Activated CD4-positive, alpha-beta memory T cell treated with anti-CD3 and anti-CD28 coated beads for 36 hours (primary cell): ENCODE measurements at regions not wholly inside any gene's neighbourhood (a gene's known extent, or its start where the extent isn't known, plus 50 kb on each side); places are given as distances from the start of the nearest gene placed in this dataset.
"Not testable (repeated sequence)": the region's sequence is repeated elsewhere in the genome, so short reads cannot be mapped to it uniquely, and the experiment has no call there.

Experiments
- CTCF ChIA-PET: fragments of 350-600 bp; sonication (Branson Sonifier 250); formaldehyde crosslinking; loops from one replicate; lab custom pipeline; 2021; ENCODE audit warnings: antibody characterized with exemption, inconsistent platforms; lab: Charles Lee
- POLR2A ChIA-PET: fragments of 350-600 bp; sonication (Branson Sonifier 250); formaldehyde crosslinking; loops from one replicate; lab custom pipeline; 2021; ENCODE audit warnings: antibody characterized with exemption; lab: Charles Lee
- DNase-seq: peaks from one replicate; pipeline ENCODE4 v3.0.0-alpha.2; 2020
- H3K27ac Mint-ChIP-seq: one replicate; pipeline ENCODE4 v1.8.0; 2021; ENCODE audit warnings: mixed read lengths
- H3K27me3 Mint-ChIP-seq: one replicate; pipeline ENCODE4 v1.8.0; 2021; ENCODE audit warnings: mixed read lengths
- H3K36me3 Mint-ChIP-seq: one replicate; pipeline ENCODE4 v1.8.0; 2021; ENCODE audit warnings: mixed read lengths
- H3K4me1 Mint-ChIP-seq: one replicate; pipeline ENCODE4 v1.8.0; 2021; ENCODE audit warnings: low read depth, mixed read lengths
- H3K4me3 Mint-ChIP-seq: one replicate; pipeline ENCODE4 v1.8.0; 2021; ENCODE audit warnings: mild to moderate bottlenecking, mixed read lengths
- H3K9me3 Mint-ChIP-seq: one replicate; pipeline ENCODE4 v1.8.0; 2021; ENCODE audit warnings: mixed read lengths
- intact Hi-C: fragments of 100-400 bp; cut with micrococcal nuclease; formaldehyde crosslinking; loops from one replicate; pipeline ENCODE4 v1.15.1; 2023

- no peak for DNase-seq
- ChIA-PET CTCF (no interaction called here), POLR2A (no interaction called here)
- intact Hi-C loops: no loop called here
- H3K36me3 Mint-ChIP-seq: no peaks in the 10 kb centered on the region
- H3K4me1 Mint-ChIP-seq: no peaks in the 10 kb centered on the region
- no peak overlapping the region for H3K4me3 Mint-ChIP-seq
- no peak overlapping the region for H3K27ac Mint-ChIP-seq
- no peaks in the 10 kb centered on the region for H3K9me3 Mint-ChIP-seq
- H3K27me3 Mint-ChIP-seq: no peaks in the 10 kb centered on the region
Observed at GRCh38 chr10:57921140-57921539, 346.6 kb downstream of the IPMK start.

DNA sequence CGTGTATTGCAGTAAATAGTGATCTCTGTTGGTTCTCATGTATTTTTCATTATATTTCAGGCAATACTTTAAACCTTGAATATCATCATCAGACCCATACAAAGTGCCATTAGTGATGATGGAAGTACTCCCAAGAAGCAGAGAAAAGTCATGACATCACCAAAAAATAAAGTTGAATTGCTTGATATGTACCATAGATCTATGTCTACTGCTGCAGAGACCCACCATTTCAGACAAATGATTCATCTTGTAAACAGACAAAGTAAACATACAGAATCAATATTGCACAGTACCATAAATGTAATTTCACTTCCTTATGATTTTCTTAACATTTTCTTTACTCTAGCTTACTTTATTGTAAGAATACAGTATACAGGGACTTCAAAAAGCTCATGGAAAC, 347.8 kb downstream of the IPMK start:
- Mint-ChIP-seq H3K36me3 (no peaks in the 10 kb centered on the region), H3K9me3 (no peaks in the 10 kb centered on the region), H3K27me3 (no peaks in the 10 kb centered on the region), H3K27ac (no peak overlapping the region), H3K4me1 (no peaks in the 10 kb centered on the region), H3K4me3 (no peak overlapping the region)
- intact Hi-C loops: no loop called here
- CTCF ChIA-PET: no interaction called here
- no peak for DNase-seq
- POLR2A ChIA-PET: no interaction called here

DNA sequence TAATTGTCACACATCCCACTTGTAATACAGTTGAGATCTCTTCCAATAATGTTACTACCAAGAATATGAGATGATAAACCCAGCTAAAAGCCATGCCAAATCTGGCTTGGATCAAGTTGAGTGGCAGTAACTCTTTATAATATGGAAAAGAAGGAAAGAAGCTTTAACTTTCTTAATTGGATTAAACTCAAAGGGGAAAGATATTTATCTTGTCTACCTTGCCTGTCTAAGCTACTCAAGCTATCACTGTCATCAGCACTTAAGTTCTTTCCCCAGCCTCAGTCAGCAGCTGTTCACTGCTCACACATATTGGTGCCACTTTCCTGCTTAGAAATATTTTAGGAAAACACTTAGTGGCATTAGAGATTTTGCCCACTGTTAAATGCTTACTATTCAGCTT, 350.7 kb downstream of the IPMK start:
- H3K9me3 Mint-ChIP-seq: no peaks in the 10 kb centered on the region
- no peak overlapping the region for H3K27ac Mint-ChIP-seq
- H3K4me3 Mint-ChIP-seq: no peak overlapping the region
- POLR2A ChIA-PET: no interaction called here
- no peaks in the 10 kb centered on the region for H3K36me3 Mint-ChIP-seq
- no peaks in the 10 kb centered on the region for H3K27me3 Mint-ChIP-seq
- CTCF ChIA-PET: no interaction called here
- no peak for DNase-seq
- H3K4me1 Mint-ChIP-seq: no peaks in the 10 kb centered on the region
- intact Hi-C loops: no loop called here

DNA sequence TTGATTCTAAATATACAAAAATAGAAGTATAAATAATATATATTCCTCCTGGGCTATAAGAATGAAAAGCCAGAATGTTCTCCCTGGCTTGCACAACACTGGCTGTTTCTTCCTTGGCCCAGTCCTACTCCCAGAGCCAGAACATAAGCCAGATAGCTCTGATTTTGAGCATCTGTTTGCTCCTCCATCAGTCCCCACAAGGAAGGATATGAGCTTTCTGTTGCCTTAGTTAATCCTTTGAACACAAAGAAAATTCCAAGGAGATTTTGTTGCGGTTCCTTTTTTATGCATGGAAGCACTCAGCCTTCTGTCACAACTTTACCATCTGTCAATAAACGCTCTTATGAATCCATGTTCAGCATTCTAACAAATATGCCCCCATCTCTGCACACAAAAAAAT, 361.8 kb downstream of the IPMK start:
- CTCF ChIA-PET: no interaction called here
- H3K9me3 Mint-ChIP-seq: no peaks in the 10 kb centered on the region

GRCh38 chr10:57905010-57905409, 362.7 kb downstream of the IPMK start:
- ChIA-PET POLR2A (no interaction called here), CTCF (no interaction called here)
- no peaks in the 10 kb centered on the region for H3K4me1 Mint-ChIP-seq
- no peaks in the 10 kb centered on the region for H3K9me3 Mint-ChIP-seq
- DNase-seq: no peak
- no peaks in the 10 kb centered on the region for H3K27me3 Mint-ChIP-seq
- no peak overlapping the region for H3K4me3 Mint-ChIP-seq
- intact Hi-C loops: no loop called here
- no peak overlapping the region for H3K27ac Mint-ChIP-seq
- H3K36me3 Mint-ChIP-seq: no peaks in the 10 kb centered on the region

More for the DNA sequence above, 361.8 kb downstream of the IPMK start:
- H3K4me1 Mint-ChIP-seq: no peaks in the 10 kb centered on the region
- H3K27ac Mint-ChIP-seq: no peak overlapping the region
- POLR2A ChIA-PET: no interaction called here
- intact Hi-C loops: no loop called here
- DNase-seq: no peak
- H3K4me3 Mint-ChIP-seq: no peak overlapping the region
- no peaks in the 10 kb centered on the region for H3K36me3 Mint-ChIP-seq
- no peaks in the 10 kb centered on the region for H3K27me3 Mint-ChIP-seq

DNA sequence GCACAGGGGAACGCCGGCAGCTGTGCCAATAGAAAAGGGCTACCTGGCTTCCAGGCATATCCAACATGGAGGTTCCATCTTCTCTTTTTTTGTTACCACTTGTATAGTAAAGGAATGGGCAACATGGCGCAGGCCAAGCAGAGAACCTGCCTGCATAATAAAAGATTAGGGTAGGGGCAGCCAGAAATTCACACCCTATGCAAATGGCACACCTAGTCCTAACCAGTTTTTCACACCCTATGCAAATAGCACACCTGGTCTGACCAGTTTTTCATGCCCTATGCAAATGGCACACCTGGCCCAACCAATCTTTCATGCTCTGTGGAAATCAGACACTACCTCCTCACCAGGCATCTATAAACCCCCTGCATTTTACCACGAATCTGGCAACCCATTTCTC, 369.5 kb downstream of the IPMK start:
- POLR2A ChIA-PET: no interaction called here
- Mint-ChIP-seq H3K4me3 (no peak overlapping the region), H3K9me3 (peaks cover 3% of the 10 kb centered on the region), H3K4me1 (no peaks in the 10 kb centered on the region), H3K27me3 (no peaks in the 10 kb centered on the region), H3K27ac (no peak overlapping the region), H3K36me3 (no peaks in the 10 kb centered on the region)
- CTCF ChIA-PET: no interaction called here
- intact Hi-C loops: no loop called here
- no peak for DNase-seq

DNA sequence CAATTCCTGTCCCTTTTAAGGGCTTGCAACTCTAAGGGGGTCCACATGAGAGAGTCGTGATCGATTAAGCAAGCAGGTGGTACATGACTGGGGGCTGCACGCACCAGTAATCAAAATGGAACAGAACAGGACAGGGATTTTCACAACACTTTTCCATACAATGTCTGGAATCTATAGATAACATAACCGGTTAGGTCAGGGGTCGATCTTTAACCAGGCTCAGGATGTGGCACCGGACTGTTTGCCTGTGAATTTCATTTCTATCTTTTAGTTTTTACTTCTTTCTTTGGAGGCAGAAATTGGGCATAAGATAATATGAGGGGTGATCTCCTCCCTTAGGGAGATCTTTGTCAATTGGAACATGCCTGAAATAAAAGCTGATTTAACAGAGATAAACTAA, 370.1 kb downstream of the IPMK start:
- H3K27me3 Mint-ChIP-seq: no peaks in the 10 kb centered on the region
- no peak overlapping the region for H3K4me3 Mint-ChIP-seq
- H3K9me3 Mint-ChIP-seq: peaks cover 3% of the 10 kb centered on the region
- H3K36me3 Mint-ChIP-seq: no peaks in the 10 kb centered on the region
- ChIA-PET CTCF (no interaction called here), POLR2A (no interaction called here)
- no peak for DNase-seq
- H3K27ac Mint-ChIP-seq: no peak overlapping the region
- intact Hi-C loops: no loop called here
- H3K4me1 Mint-ChIP-seq: no peaks in the 10 kb centered on the region

DNA sequence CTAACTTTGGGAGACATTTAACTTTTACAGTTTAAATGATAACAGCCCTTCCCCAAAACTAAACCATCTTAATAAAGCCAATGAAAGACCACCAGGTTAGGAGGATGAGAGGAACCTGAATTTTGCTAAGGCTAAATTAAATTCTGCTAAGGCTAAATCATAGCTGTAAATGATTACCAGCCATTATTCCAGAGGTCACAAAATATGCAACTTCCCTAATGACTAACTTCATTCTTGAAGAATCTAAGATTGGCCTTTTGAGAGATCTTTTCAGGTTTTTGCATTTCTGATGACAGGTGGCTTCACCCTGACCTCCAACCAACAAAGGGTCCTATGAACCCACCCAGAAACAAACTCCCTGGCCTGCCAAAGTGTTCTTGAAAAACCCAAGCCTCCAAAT, 373.3 kb downstream of the IPMK start:
- ChIA-PET POLR2A (no interaction called here), CTCF (no interaction called here)
- intact Hi-C loops: no loop called here
- Mint-ChIP-seq H3K4me3 (no peak overlapping the region), H3K4me1 (no peaks in the 10 kb centered on the region), H3K9me3 (peaks cover 3% of the 10 kb centered on the region), H3K27me3 (no peaks in the 10 kb centered on the region), H3K36me3 (no peaks in the 10 kb centered on the region), H3K27ac (no peak overlapping the region)
- no peak for DNase-seq

DNA sequence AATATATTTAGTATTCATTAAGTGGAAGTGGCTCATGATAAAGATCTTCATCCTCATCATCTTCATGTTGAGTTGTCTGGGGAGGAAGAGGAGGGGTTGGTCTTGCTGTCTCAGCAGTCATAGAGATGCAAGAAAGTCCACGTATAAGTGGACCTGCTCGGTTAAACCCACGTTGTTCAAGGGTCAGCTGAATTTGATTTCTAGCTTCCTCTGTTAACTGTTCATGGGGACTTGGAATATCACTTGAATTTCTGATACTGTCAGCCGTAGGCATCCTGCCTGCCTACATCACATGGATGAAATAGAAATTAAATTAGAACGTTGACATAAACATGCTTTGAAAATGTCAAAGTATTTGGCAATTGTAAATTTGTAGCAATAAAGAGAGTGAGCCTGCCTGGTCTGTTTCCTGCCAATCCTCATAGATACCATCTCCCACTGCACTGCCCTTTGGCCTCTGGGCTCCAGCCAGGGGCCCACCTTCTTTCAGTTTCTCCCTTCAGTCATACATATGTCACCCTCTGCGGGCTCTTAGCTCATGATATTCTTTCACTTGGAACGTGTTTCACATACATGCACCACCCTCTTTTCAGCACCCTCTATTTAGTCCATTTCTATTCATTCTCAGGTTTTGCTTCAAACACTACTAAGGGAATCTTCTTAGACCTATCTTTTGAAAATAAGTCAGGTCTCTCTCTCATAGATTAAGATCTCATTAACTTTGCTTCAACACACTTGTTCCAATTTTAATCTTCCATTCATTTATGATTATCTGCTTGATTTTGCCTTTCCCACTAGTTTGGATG, 376.3 kb downstream of the IPMK start:
- Mint-ChIP-seq H3K4me3 (no peak overlapping the region), H3K4me1 (no peaks in the 10 kb centered on the region), H3K27ac (no peak overlapping the region), H3K36me3 (no peaks in the 10 kb centered on the region), H3K27me3 (no peaks in the 10 kb centered on the region), H3K9me3 (peaks cover 9% of the 10 kb centered on the region)
- DNase-seq: no peak
- CTCF ChIA-PET: no interaction called here
- POLR2A ChIA-PET: no interaction called here
- intact Hi-C loops: no loop called here

DNA sequence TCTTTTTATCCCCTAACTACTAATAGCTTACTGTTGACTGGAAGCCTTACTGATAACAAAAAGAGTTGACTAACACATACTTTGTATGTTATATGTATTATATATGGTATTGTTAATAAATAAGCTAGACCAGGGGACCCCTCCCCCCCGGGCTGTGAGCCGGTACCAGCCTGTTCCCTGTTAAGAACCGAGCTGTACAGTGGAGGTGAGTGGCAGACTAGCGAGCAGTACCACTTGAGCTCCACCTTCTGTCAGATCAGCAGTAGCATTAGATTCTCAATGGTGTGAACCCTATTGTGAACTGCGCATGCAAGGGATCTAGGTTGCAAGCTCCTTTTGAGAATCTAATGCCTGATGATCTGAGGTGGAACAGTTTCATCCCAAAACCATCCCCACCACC, 377.0 kb downstream of the IPMK start:
- Mint-ChIP-seq H3K4me1 (no peaks in the 10 kb centered on the region), H3K4me3 (no peak overlapping the region), H3K27ac (no peak overlapping the region), H3K36me3 (no peaks in the 10 kb centered on the region), H3K9me3 (peaks cover 9% of the 10 kb centered on the region), H3K27me3 (no peaks in the 10 kb centered on the region)
- no peak for DNase-seq
- ChIA-PET POLR2A (no interaction called here), CTCF (no interaction called here)
- intact Hi-C loops: no loop called here

GRCh38 chr10:57885618-57885968, 382.1 kb downstream of the IPMK start:
- H3K4me3 Mint-ChIP-seq, H3K36me3 Mint-ChIP-seq, CTCF ChIA-PET, H3K9me3 Mint-ChIP-seq, POLR2A ChIA-PET, H3K4me1 Mint-ChIP-seq, intact Hi-C loops, H3K27ac Mint-ChIP-seq, H3K27me3 Mint-ChIP-seq, DNase-seq: not testable (repeated sequence)

DNA sequence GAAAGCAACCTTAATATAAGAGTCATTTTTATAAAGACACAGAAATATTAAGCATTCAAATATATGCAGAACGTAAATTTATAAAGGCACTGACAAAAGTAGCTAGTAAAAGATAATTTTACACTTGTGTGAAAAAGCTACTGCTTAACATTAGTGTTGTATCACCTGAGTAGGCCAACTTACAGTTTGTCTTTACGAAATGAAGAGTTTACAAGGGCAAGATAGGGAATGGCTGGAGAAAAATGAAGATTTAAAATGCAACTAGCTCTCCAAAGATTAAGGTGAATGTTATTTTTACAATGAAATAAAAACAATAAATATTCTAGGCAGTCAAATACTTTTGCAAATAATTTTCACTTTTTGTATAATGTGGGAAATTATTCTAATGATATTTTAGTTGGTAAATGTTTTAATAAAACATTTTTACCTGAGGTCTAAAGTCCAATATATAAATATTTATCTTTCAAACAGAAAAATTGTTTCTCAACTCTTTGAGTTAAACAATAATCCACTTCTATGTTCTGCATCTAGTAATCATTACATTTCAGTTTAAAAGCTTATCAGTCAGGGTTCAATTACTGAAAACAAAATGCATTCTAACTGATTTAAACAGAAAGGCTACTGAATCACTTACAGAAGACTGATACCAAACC, 382.6 kb downstream of the IPMK start:
- H3K4me3 Mint-ChIP-seq: no peak overlapping the region

GRCh38 chr10:57884407-57884806, 383.3 kb downstream of the IPMK start:
- intact Hi-C loops: no loop called here
- Mint-ChIP-seq H3K4me1 (no peaks in the 10 kb centered on the region), H3K27me3 (no peaks in the 10 kb centered on the region), H3K4me3 (no peak overlapping the region), H3K27ac (no peak overlapping the region), H3K36me3 (no peaks in the 10 kb centered on the region), H3K9me3 (peaks cover 6% of the 10 kb centered on the region)
- DNase-seq: no peak
- ChIA-PET CTCF (no interaction called here), POLR2A (no interaction called here)

More for the DNA sequence above, 382.6 kb downstream of the IPMK start:
- POLR2A ChIA-PET: no interaction called here
- H3K36me3 Mint-ChIP-seq: no peaks in the 10 kb centered on the region
- H3K27ac Mint-ChIP-seq: no peak overlapping the region
- intact Hi-C loops: no loop called here
- no peaks in the 10 kb centered on the region for H3K27me3 Mint-ChIP-seq
- peaks cover 6% of the 10 kb centered on the region for H3K9me3 Mint-ChIP-seq
- DNase-seq: no peak
- H3K4me1 Mint-ChIP-seq: no peaks in the 10 kb centered on the region
- CTCF ChIA-PET: no interaction called here
